Psoas muscle (tissue), 7 donors: ENCODE measurements at regions not wholly inside any gene's neighbourhood (a gene's known extent, or its start where the extent isn't known, plus 50 kb on each side); places are given as distances from the start of the nearest gene placed in this dataset.

Experiments
- ATAC-seq, 4 donors: fragments of 200-7000 bp; cut with Tn5 transposase; one replicate each; pipeline ENCODE4 v1.9.1; 2020; ENCODE audit warnings: moderate library complexity in 3 of 4, mild to moderate bottlenecking in 2 of 4
- DNase-seq, 2 donors: peaks; one replicate each; pipeline ENCODE4 v3.0.0-alpha.2; 2020
- H3K27ac ChIP-seq: fragments of 200-600 bp; one replicate; pipeline ENCODE4 v1.8.0; 2022
- H3K27me3 ChIP-seq, 3 donors: fragments of 200-600 bp in 1 of 3; one replicate each; pipeline versions ENCODE4 v1.6.1 to v1.8.0; 2013 to 2022; ENCODE audit warnings: low read length in 2 of 3, mild to moderate bottlenecking in 2 of 3, moderate library complexity in 1 of 3; ENCODE audit not compliant: insufficient read depth in 3 of 3
- H3K36me3 ChIP-seq, 2 donors: fragments of 200-600 bp in 1 of 2; one replicate each; pipeline versions ENCODE4 v1.6.1 to v1.8.0; 2013 to 2022; ENCODE audit warnings: low read depth in 1 of 2, mild to moderate bottlenecking in 1 of 2, moderate library complexity in 1 of 2; ENCODE audit not compliant: insufficient read depth in 1 of 2
- H3K4me1 ChIP-seq: fragments of 200-600 bp; one replicate; pipeline ENCODE4 v1.8.0; 2022
- H3K4me3 ChIP-seq: fragments of 200-600 bp; one replicate; pipeline ENCODE4 v1.8.0; 2022; ENCODE audit warnings: mild to moderate bottlenecking
- H3K9me3 ChIP-seq: fragments of 200-600 bp; one replicate; pipeline ENCODE4 v1.8.0; 2022
- WGBS, 3 donors: extraction: QIAGEN DNeasy Blood & Tissue Kit; methylation state at CpG; one replicate each; pipeline versions ENCODE4 v1.1.6 to v1.1.7; 2013; 5-methylcytosine and 5-hydroxymethylcytosine counted together
- intact Hi-C, 2 donors: fragments of 100-400 bp; cut with DNase I; formaldehyde crosslinking; loops; one replicate each; pipeline versions ENCODE4 v1.11.0 to v1.14.2; 2022
- TF ChIP-seq, protein P1 (sequence below): fragments of 200-600 bp; IDR thresholded peaks from one replicate; pipeline ENCODE4 v1.8.0; 2022; ENCODE audit warnings: antibody characterized with exemption
- donor health status: healthy with polysubstance abuse.
- donor health status: DM: no; HTN: no; CAD: no; lungs with moderate emphysema.
- donor health status: Bipolar disorder and iron deficiency.
- donor health status: healthy.
- donor health status: DM: yes; HTN: yes; CAD: no.
- donor health status: DM: no; HTN: no; CAD: no.
- donor health status: DM: yes; HTN: yes; CAD: no.

DNA sequence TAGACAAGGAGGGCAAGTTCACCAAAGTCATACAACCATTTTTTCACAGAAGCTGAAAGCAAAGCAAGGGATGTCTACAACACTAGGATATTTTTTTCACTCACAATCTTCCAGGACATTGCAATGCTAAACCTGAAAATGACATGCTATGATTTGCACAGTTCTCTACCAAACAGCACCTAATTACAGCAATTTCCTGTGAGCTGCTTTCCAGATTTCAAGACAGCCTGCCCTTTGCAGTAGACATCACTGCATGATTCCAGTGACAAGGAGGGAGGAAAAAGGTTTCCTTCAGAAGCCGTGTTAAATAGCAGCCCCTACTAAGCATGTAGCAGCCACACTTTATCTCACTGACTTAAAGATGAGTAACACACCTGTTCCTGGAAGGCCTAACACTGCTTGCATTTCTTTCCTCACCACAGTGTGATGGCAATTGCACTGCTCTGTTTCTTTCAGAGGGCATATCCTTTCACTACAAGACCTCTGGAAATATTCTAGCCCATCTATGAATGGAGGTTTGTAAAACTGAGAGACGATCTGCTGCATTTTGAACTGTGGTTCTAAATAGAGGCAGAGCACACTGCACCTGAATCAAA, 97.1 kb downstream of the DUSP10 start:
- H3K4me3 ChIP-seq = no peak overlapping the region
- no peaks in the 10 kb centered on the region for H3K9me3 ChIP-seq
- TF ChIP-seq, protein P1, sequence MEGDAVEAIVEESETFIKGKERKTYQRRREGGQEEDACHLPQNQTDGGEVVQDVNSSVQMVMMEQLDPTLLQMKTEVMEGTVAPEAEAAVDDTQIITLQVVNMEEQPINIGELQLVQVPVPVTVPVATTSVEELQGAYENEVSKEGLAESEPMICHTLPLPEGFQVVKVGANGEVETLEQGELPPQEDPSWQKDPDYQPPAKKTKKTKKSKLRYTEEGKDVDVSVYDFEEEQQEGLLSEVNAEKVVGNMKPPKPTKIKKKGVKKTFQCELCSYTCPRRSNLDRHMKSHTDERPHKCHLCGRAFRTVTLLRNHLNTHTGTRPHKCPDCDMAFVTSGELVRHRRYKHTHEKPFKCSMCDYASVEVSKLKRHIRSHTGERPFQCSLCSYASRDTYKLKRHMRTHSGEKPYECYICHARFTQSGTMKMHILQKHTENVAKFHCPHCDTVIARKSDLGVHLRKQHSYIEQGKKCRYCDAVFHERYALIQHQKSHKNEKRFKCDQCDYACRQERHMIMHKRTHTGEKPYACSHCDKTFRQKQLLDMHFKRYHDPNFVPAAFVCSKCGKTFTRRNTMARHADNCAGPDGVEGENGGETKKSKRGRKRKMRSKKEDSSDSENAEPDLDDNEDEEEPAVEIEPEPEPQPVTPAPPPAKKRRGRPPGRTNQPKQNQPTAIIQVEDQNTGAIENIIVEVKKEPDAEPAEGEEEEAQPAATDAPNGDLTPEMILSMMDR = no peak
- intact Hi-C loops = no loop called here
- no peaks in the 10 kb centered on the region for H3K27me3 ChIP-seq
- no peaks in the 10 kb centered on the region for H3K4me1 ChIP-seq
- WGBS, 3 donors = 60 to 77% (median 68%) methylated on average over 2 of the region's 2 CpGs
- H3K36me3 ChIP-seq = no peaks in the 10 kb centered on the region
- ATAC-seq (no peak), DNase-seq (no peak)
- no peak overlapping the region for H3K27ac ChIP-seq

DNA sequence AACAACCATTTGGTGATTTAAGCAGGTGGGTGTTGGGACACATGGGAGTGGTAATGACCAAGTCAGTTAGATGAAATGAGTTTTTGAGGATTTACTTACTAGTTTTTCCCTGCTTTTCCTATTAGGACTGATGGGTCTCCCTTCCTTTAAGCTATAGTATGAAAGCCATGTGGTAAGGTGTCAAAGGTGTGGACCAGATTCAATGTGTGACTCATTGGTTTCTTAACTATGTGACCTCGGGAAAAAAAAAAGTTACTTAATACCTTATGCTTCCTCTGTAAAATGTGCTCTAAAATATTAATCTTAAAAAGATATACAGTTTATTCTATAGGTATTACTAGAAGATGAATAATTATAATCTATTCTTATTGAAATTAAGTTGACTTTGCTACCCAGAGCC, 93.7 kb downstream of the DUSP10 start:
- no peaks in the 10 kb centered on the region for H3K27me3 ChIP-seq
- ATAC-seq = no peak
- H3K4me3 ChIP-seq = no peak overlapping the region
- no peaks in the 10 kb centered on the region for H3K36me3 ChIP-seq
- no peak for DNase-seq
- WGBS, 3 donors = 74 to 91% (median 85%) methylated on average over 1 of the region's 1 CpG
- no peak overlapping the region for H3K27ac ChIP-seq
- TF ChIP-seq, protein P1 = no peak
- no peaks in the 10 kb centered on the region for H3K4me1 ChIP-seq
- intact Hi-C loops = no loop called here
- H3K9me3 ChIP-seq = no peaks in the 10 kb centered on the region
